SK-N-SH treated with all-trans-retinoic acid at 6 μM for 48 hours (cell line): ENCODE measurements at regions not wholly inside any gene's neighbourhood (a gene's known extent, or its start where the extent isn't known, plus 50 kb on each side); places are given as distances from the start of the nearest gene placed in this dataset.

Experiments used
- ATAC-seq: fragments of 200-7000 bp; cut with Tn5 transposase; 3 replicates; pipeline ENCODE4 v1.9.1; 2020; ENCODE audit warnings: mild to moderate bottlenecking, moderate library complexity
- ARNTL ChIP-seq: fragments of 450-650 bp; formaldehyde crosslinking; IDR thresholded peaks from 2 replicates; pipeline ENCODE4 v1.5.0; 2020; ENCODE audit warnings: low read depth, mild to moderate bottlenecking, moderate library complexity, borderline replicate concordance
- CSDC2 ChIP-seq: fragments of 250-450 bp; sonication (Bioruptor Pico); IDR thresholded peaks from 2 replicates; pipeline ENCODE4 v1.5.0; 2020; ENCODE audit warnings: mild to moderate bottlenecking, moderate library complexity
- ESRRG ChIP-seq: fragments of 250-450 bp; sonication (Bioruptor Pico); IDR thresholded peaks from 2 replicates; pipeline ENCODE4 v1.6.1; 2021; ENCODE audit warnings: mild to moderate bottlenecking
- GLIS3 ChIP-seq: fragments of 250-450 bp; sonication (Bioruptor Pico); IDR thresholded peaks from 2 replicates; pipeline ENCODE4 v1.5.0; 2020; ENCODE audit warnings: mild to moderate bottlenecking, moderate library complexity
- RARB ChIP-seq: fragments of 250-450 bp; sonication (Bioruptor Pico); IDR thresholded peaks from 2 replicates; pipeline ENCODE4 v1.8.0; 2021; ENCODE audit warnings: mild to moderate bottlenecking, moderate library complexity
- SNAI2 ChIP-seq: fragments of 250-450 bp; sonication (Bioruptor Pico); IDR thresholded peaks from 2 replicates; pipeline ENCODE4 v1.5.0; 2020; ENCODE audit warnings: mild to moderate bottlenecking, moderate library complexity
- TCF4 ChIP-seq: fragments of 250-450 bp; sonication (Bioruptor Pico); IDR thresholded peaks from 2 replicates; pipeline ENCODE4 v1.8.0; 2021; ENCODE audit warnings: mild to moderate bottlenecking, moderate library complexity, borderline replicate concordance
- TSHZ2 ChIP-seq: fragments of 250-450 bp; sonication (Bioruptor Pico); IDR thresholded peaks from 2 replicates; pipeline ENCODE4 v1.5.0; 2020; ENCODE audit warnings: mild to moderate bottlenecking, moderate library complexity
- ZFP3 ChIP-seq: fragments of 250-450 bp; sonication (Bioruptor Pico); IDR thresholded peaks from 2 replicates; pipeline ENCODE4 v1.5.0; 2020; ENCODE audit warnings: mild to moderate bottlenecking, moderate library complexity
- ZFP30 ChIP-seq: fragments of 450-650 bp; formaldehyde crosslinking; IDR thresholded peaks from 2 replicates; pipeline ENCODE4 v1.5.0; 2022; ENCODE audit warnings: mild to moderate bottlenecking, moderate library complexity
- ZNF565 ChIP-seq: fragments of 450-650 bp; formaldehyde crosslinking; conservative IDR thresholded peaks from 2 replicates; pipeline ENCODE4 v1.5.0; 2020; ENCODE audit warnings: low read depth, mild to moderate bottlenecking, moderate library complexity
- ZNF70 ChIP-seq: fragments of 450-650 bp; formaldehyde crosslinking; IDR thresholded peaks from 2 replicates; pipeline ENCODE4 v1.5.0; 2020; ENCODE audit warnings: mild to moderate bottlenecking, moderate library complexity
- ZNF8 ChIP-seq: fragments of 450-650 bp; formaldehyde crosslinking; IDR thresholded peaks from 2 replicates; pipeline ENCODE4 v1.5.0; 2020; ENCODE audit warnings: mild to moderate bottlenecking, moderate library complexity
- TF ChIP-seq, protein P1 (sequence below): fragments of 250-450 bp; sonication (Bioruptor Pico); IDR thresholded peaks from 2 replicates; pipeline ENCODE4 v1.5.1; 2020; ENCODE audit warnings: low read depth, mild to moderate bottlenecking, moderate library complexity
- TF ChIP-seq, protein P2 (sequence below): fragments of 250-450 bp; sonication (Bioruptor Pico); IDR thresholded peaks from 2 replicates; pipeline ENCODE4 v1.8.0; 2021; ENCODE audit warnings: low read depth, mild to moderate bottlenecking, moderate library complexity, borderline replicate concordance

- no peak for TF ChIP-seq SNAI2 (CRISPR knock-in tag)
Measured at GRCh38 chr19:30225676-30226463, 146.3 kb upstream of the ZNF536 start (continued).

DNA sequence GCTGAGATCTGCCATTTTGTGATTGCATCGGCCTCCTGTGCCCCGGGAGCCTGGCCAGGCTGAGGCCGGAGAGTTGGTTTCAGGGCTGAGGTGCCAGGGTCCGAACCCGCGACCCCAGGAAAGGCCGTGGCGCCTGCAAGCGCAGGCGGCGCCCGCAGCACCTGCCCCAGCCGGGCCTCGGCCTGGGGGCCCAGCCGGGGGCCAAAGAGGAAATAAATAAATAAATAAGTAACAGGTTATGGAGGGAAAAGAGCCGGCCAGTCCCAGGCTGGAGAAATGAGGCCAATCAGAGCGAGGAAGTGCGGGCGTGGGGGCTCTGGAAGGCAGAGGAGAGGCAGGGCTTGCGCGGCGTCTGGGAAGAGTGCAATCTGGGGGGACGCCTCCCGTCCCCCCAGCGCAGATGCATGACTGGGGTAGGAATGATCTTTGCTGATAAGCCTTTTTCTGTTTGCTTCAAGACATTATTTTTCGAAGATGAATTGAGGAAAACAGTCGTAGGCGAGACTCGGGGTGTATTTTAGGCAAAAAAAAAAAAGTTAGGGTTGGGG is 145.6 kb upstream of the ZNF536 start:
- peak; percentile 13; the same call in 2 of the 3 replicates for ATAC-seq
- TF ChIP-seq, protein P1, sequence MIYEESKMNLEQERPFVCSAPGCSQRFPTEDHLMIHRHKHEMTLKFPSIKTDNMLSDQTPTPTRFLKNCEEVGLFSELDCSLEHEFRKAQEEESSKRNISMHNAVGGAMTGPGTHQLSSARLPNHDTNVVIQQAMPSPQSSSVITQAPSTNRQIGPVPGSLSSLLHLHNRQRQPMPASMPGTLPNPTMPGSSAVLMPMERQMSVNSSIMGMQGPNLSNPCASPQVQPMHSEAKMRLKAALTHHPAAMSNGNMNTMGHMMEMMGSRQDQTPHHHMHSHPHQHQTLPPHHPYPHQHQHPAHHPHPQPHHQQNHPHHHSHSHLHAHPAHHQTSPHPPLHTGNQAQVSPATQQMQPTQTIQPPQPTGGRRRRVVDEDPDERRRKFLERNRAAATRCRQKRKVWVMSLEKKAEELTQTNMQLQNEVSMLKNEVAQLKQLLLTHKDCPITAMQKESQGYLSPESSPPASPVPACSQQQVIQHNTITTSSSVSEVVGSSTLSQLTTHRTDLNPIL (CRISPR knock-in tag): no peak
- TF ChIP-seq RARB (CRISPR knock-in tag): no peak
- TF ChIP-seq, all 23 proteins: peak for 0

GRCh38 chr19:30227012-30227621 is 145.1 kb upstream of the ZNF536 start:
- ATAC-seq: peak; percentile 4; the same call in 1 of the 3 replicates

DNA sequence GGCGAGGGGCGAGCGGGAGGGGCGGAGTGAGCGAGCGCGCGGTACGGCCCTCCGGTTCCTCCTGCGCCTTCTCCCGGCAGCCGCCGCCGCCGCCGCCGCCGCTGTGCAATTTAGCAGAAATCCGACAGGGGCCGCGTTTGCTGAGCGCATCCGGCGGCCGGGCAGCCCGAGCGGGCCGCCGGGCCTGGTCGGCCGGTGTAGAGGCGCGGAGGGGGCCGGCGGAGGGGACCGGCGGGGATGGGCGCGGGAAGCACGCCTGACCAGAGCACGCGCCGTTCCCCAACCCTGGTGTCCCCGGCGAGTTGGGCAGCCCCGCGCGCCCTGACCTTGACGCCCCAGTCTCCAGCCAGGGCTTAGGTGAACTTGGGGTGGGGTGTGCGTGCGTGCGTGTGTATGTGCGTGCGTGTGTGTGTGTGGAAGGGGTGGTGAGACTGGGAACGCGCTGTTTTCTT is 144.5 kb upstream of the ZNF536 start:
- TF ChIP-seq ZFP30 (CRISPR knock-in tag) (no peak), ZNF70 (CRISPR knock-in tag) (no peak), ARNTL (no peak), GLIS3 (no peak), TCF4 (no peak), ESRRG (CRISPR knock-in tag) (no peak), ZFP3 (no peak)
- TF ChIP-seq, protein P1 (CRISPR knock-in tag): no peak
- TF ChIP-seq, protein P2, sequence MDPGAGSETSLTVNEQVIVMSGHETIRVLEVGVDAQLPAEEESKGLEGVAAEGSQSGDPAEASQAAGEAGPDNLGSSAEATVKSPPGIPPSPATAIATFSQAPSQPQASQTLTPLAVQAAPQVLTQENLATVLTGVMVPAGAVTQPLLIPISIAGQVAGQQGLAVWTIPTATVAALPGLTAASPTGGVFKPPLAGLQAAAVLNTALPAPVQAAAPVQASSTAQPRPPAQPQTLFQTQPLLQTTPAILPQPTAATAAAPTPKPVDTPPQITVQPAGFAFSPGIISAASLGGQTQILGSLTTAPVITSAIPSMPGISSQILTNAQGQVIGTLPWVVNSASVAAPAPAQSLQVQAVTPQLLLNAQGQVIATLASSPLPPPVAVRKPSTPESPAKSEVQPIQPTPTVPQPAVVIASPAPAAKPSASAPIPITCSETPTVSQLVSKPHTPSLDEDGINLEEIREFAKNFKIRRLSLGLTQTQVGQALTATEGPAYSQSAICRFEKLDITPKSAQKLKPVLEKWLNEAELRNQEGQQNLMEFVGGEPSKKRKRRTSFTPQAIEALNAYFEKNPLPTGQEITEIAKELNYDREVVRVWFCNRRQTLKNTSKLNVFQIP (CRISPR knock-in tag): no peak
- peak; percentile 82 for ATAC-seq

More at GRCh38 chr19:30227012-30227621, 145.1 kb upstream of the ZNF536 start:
- TF ChIP-seq TSHZ2 (CRISPR knock-in tag) (no peak), ZNF565 (CRISPR knock-in tag) (no peak), ZFP30 (CRISPR knock-in tag) (no peak), CSDC2 (CRISPR knock-in tag) (no peak), ZNF70 (CRISPR knock-in tag) (no peak), GLIS3 (no peak), ZNF8 (no peak)
- TF ChIP-seq, protein P1 (CRISPR knock-in tag): no peak
- TF ChIP-seq, all 23 proteins: peak for 0
